Fibroblast of mammary gland (primary cell): ENCODE measurements at regions not wholly inside any gene's neighbourhood (a gene's known extent, or its start where the extent isn't known, plus 50 kb on each side); places are given as distances from the start of the nearest gene placed in this dataset.

Source experiments
- DNase-seq: peaks from one replicate; pipeline ENCODE4 v3.0.0-alpha.2; 2010; ENCODE audit warnings: low read depth
- H3K4me3 ChIP-seq: 2 replicates; pipeline ENCODE4 v1.5.1; 2011; ENCODE audit warnings: low read depth, mild to moderate bottlenecking, low read length, moderate library complexity; ENCODE audit not compliant: control insufficient read depth
- CTCF ChIP-seq: conservative IDR thresholded peaks from 2 replicates; pipeline ENCODE4 v1.5.1; 2011; ENCODE audit warnings: low read depth, low read length, inconsistent platforms; ENCODE audit not compliant: control insufficient read depth, insufficient read depth

DNA sequence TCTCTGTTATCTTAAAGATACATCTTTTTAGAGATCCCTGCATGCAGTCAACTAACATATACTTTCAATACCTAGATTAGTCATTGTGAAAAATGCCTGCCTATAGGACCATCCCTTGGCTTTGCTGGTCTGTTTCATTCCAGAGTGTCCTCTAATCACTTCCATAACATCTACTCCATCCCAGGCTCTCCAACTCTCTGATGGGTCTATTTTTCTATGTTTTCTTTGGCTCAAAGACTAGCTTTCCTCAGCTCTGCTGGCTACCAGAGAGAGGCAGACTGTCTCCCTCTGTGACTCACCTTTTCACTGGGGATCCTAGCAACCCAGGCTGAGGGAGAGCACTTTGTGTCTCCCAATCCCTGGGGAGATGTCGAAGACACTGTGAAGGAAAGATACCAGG is 547.7 kb upstream of the MCTP2 start:
- DNase-seq, result no peak
- no peak overlapping the region for H3K4me3 ChIP-seq

DNA sequence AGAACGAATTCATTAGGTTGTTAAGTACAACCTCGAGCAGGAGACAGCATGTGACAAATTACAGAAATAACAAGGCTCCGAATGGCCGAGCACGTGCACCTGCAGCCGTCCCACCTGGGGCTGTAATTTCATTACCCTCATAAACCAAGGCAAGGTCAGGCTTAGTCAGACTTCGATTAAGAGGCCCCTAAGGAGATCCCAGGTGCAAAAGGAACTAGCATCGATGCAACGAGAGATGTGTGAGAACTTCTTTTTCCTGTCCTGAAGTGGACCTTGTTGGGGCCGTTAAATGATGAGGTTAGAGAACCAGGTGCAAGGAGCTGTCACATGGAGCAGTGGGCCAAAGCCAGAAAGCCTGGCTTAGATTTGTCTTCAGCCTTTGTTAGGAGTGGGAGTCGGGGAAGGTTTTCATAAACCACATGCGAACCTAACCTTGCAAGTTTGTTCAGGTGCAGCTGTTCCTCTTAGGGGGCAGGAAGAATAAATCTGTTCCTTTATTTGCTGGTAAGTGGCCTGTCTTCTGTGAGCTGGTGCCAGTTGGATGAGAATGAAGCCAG is 559.9 kb upstream of the MCTP2 start:
- no peak for DNase-seq
- no peak overlapping the region for H3K4me3 ChIP-seq
- TF ChIP-seq CTCF, result no peak

More for the DNA sequence above, 547.7 kb upstream of the MCTP2 start:
- TF ChIP-seq CTCF, result no peak

DNA sequence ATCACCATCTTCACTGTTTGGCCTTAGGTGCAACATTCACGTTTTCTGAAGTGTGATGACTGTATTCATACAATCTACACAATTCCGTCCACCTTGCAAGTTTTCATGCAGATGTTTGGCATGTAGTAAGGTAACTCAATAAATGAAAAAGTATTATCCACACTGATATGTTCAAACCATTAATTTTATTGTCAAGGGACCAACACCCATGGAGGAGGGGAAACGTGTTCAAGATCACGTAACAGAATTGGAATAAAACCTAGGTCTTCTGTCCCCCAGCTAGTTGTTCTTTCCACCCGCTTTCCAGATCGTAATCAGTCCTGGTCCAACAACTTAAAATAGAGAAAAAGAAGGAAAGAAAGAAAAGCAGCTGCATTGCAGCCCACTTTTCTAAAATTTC is 560.4 kb upstream of the MCTP2 start:
- TF ChIP-seq CTCF, result no peak
- H3K4me3 ChIP-seq, result no peak overlapping the region
- no peak for DNase-seq

- TF ChIP-seq CTCF, result no peak
- no peak for DNase-seq
- H3K4me3 ChIP-seq, result no peak overlapping the region
These were observed 567.0 kb upstream of the MCTP2 start for GRCh38 chr15:93664213-93664956.

- DNase-seq, result no peak
- H3K4me3 ChIP-seq, result no peak overlapping the region
- TF ChIP-seq CTCF, result no peak
These were observed 569.0 kb upstream of the MCTP2 start for GRCh38 chr15:93662162-93662885.

DNA sequence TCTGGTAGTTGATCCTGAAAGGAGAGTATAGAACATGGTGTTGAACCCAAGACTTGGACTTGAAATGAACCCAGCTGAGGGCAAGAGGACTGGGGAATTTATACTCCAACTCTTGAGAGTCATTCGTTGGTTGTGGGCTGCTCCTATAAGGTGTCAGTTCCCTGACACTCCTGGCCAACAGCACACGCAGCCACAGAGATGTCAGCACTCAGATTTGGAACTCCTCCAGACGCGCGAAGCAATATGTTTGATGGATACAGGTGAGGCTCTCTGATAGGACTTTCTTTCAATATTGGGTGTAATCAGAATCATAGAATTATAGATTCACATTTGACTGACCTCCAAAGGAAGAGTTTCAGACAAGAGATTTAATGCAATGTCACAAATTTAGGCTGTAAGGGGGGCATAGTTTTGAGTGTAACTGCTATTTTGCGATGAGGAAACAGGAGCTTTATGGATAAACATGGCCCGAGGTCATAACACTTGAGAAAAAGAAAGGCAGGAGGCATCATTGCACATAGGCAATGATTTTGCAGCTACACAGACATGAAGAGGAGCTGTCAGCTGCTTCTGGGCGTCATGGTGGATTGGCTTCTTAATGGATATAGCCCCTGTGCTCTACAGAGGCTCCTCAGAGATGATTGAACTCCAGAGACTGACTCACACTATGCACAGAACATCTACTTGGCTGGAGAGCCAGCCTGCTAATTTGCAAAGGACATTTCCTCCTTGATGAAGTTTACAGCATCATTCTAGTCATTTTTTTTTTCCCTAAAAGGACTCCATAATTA is 569.2 kb upstream of the RGMA start:
- H3K4me3 ChIP-seq, result no peak overlapping the region
- no peak for TF ChIP-seq CTCF
- DNase-seq, result no peak
